ENCODE measurements at regions not wholly inside any gene's neighbourhood (a gene's known extent, or its start where the extent isn't known, plus 50 kb on each side); places are given as distances from the start of the nearest gene placed in this dataset.

DNA sequence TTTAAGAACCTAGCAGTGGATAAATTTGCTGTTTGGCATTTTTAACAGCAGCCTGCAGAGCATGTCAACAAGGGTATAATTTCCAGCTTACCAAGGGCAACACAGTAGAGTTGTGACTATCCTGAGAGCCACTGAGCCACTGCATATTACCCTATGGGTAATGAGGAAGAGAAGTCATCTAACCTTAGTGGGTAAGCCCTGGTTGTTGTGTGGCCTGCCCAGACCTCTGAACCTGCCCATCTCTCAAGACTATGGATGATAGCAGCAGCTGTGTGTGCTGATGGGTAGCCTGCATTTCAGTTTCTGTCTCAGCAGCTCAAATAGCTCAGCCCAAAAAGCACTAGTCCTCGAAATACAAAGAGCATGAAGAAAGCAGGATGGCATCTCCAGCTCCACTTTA lies 56.1 kb upstream of the PIP5K1B start:
- no peak for DNase-seq

DNA sequence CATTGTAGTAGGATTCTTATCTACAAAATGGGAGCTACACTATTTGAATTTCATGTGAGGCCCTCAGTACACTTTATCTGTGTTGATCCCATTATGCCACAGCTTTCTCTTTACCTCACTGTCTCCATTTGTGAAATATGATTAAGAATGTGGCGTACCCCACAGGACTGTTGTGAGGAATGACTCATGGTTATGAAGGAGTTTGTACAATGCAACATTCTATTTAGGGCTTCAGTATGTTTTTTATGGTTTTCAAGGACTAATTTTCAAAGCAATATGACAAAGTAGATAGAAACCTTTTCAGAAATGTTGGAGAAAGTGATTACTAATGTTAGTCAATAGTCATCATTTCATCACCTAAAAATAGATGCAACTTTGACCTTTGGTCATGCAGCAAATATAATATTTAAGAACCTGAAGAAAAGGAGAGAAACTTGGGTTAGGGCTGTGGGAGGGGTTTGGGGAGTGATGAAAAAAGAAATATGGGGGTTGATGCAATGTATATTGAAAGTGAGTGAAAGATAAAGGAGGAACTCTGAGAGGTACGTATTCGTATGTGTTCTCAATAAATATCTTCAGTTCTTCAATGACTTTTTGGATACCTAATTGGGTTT lies 53.7 kb upstream of the PIP5K1B start:
- WGBS, 2 experiments (ENCODE audit: low coverage in 1 of 2, low lambda C conversion rate in 2 of 2, missing lambda C conversion rate in 2 of 2): 18 to 26% methylated on average over 3 of the region's 3 CpGs
- Histone ChIP-seq H3K9me2 (ENCODE audit: insufficient read depth) (no peaks in the 10 kb centered on the region), H2AFZ (no peak overlapping the region), H3K9ac (no peak overlapping the region), H3K9me3 (ENCODE audit: low read depth) (no peaks in the 10 kb centered on the region), H3K4me2 (ENCODE audit: unreplicated experiment) (no peak overlapping the region), H3K27me3 (replicated peaks; ENCODE audit: insufficient read depth) (no peaks in the 10 kb centered on the region), H4K20me1 (ENCODE audit: insufficient read depth) (no peaks in the 10 kb centered on the region), H3K36me3 (ENCODE audit: low read depth) (no peaks in the 10 kb centered on the region), H3K79me2 (ENCODE audit: insufficient read depth) (no peaks in the 10 kb centered on the region), H3K4me3 (no peak overlapping the region), H3K4me1 (ENCODE audit: insufficient read depth) (no peaks in the 10 kb centered on the region), H3F3A (ENCODE audit: insufficient read depth) (no peaks in the 10 kb centered on the region), H3K27ac (no peak overlapping the region)
- TF ChIP-seq EZH2phosphoT487 (IDR thresholded peaks at IDR 0.05; ENCODE audit: insufficient read depth, low read depth): no peak
- in situ Hi-C loops (cut with MboI): loop anchor here (10.0 kb wide), 1 partner anchor 173 kb away; no protein-coding TSS in a partner anchor
- no peak for DNase-seq

More for the DNA sequence above, 56.1 kb upstream of the PIP5K1B start:
- H3F3A ChIP-seq (ENCODE audit: insufficient read depth): no peaks in the 10 kb centered on the region
- no peak for TF ChIP-seq EZH2phosphoT487 (IDR thresholded peaks at IDR 0.05; ENCODE audit: insufficient read depth, low read depth)
- no peak for TF ChIP-seq EZH2 (IDR thresholded peaks at IDR 0.05; ENCODE audit: insufficient read depth, poor library complexity, severe bottlenecking)
- no peak overlapping the region for H3K4me2 ChIP-seq (ENCODE audit: unreplicated experiment)
- H3K9ac ChIP-seq: no peak overlapping the region
- no peak overlapping the region for H3K4me3 ChIP-seq
- H3K79me2 ChIP-seq (ENCODE audit: insufficient read depth): no peaks in the 10 kb centered on the region
- H3K27me3 ChIP-seq (replicated peaks; ENCODE audit: insufficient read depth): no peaks in the 10 kb centered on the region
- no peaks in the 10 kb centered on the region for H3K9me2 ChIP-seq (ENCODE audit: insufficient read depth)
- WGBS, 2 experiments (ENCODE audit: low coverage in 1 of 2, low lambda C conversion rate in 2 of 2, missing lambda C conversion rate in 2 of 2): 0% methylated on average over 1 of the region's 1 CpG
- H4K20me1 ChIP-seq (ENCODE audit: insufficient read depth): no peaks in the 10 kb centered on the region
- no peaks in the 10 kb centered on the region for H3K36me3 ChIP-seq (ENCODE audit: low read depth)
- no peak overlapping the region for H3K27ac ChIP-seq
- no peaks in the 10 kb centered on the region for H3K9me3 ChIP-seq (ENCODE audit: low read depth)
- no peak overlapping the region for H2AFZ ChIP-seq
- no peaks in the 10 kb centered on the region for H3K4me1 ChIP-seq (ENCODE audit: insufficient read depth)
- in situ Hi-C loops (cut with MboI): no loop called here

DNA sequence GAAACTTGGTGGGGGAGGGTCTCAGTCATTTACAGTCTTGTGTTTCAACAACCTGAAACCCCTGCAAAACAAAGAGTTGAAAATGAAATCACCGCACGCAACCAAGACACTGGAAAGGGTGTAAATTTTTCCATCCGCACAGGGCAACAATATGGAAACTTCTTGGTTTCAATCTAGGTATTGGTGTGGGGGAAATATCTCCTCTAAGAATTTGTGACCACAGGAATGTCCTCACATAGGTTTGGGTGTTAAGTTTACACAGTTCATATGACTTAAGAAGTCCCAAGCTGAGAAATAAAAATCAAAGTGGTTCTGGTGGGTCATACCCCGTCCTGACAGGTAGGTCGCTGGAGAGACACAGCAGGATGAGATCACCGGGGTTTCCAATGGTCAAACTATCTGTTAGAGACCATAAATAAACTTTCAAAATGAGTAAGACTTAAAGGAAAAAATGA lies 51.9 kb upstream of the PIP5K1B start:
- H3K27me3 ChIP-seq (replicated peaks; ENCODE audit: insufficient read depth): no peaks in the 10 kb centered on the region
- H3K4me1 ChIP-seq (ENCODE audit: insufficient read depth): no peaks in the 10 kb centered on the region
- H3K27ac ChIP-seq: no peak overlapping the region
- no peak overlapping the region for H3K4me3 ChIP-seq
- H3F3A ChIP-seq (ENCODE audit: insufficient read depth): no peaks in the 10 kb centered on the region
- no peak for TF ChIP-seq EZH2 (IDR thresholded peaks at IDR 0.05; ENCODE audit: insufficient read depth, poor library complexity, severe bottlenecking)
- no peak for TF ChIP-seq EZH2phosphoT487 (IDR thresholded peaks at IDR 0.05; ENCODE audit: insufficient read depth, low read depth)
- no peaks in the 10 kb centered on the region for H3K9me3 ChIP-seq (ENCODE audit: low read depth)
- no peak overlapping the region for H3K9ac ChIP-seq
- no peak for DNase-seq
- no peak overlapping the region for H2AFZ ChIP-seq
- no peaks in the 10 kb centered on the region for H3K36me3 ChIP-seq (ENCODE audit: low read depth)
- in situ Hi-C loops (cut with MboI): loop anchor here (10.0 kb wide), 1 partner anchor 172 kb away; no protein-coding TSS in a partner anchor
- H4K20me1 ChIP-seq (ENCODE audit: insufficient read depth): no peaks in the 10 kb centered on the region
- no peak overlapping the region for H3K4me2 ChIP-seq (ENCODE audit: unreplicated experiment)
- WGBS, 2 experiments (ENCODE audit: low coverage in 1 of 2, low lambda C conversion rate in 2 of 2, missing lambda C conversion rate in 2 of 2): 38 to 40% methylated on average over 6 of the region's 6 CpGs
- no peaks in the 10 kb centered on the region for H3K79me2 ChIP-seq (ENCODE audit: insufficient read depth)
- H3K9me2 ChIP-seq (ENCODE audit: insufficient read depth): no peaks in the 10 kb centered on the region

GRCh38 chr9:68654075-68654474 lies 51.0 kb upstream of the PIP5K1B start:
- no peak for TF ChIP-seq EZH2phosphoT487 (IDR thresholded peaks at IDR 0.05; ENCODE audit: insufficient read depth, low read depth)
- TF ChIP-seq EZH2 (IDR thresholded peaks at IDR 0.05; ENCODE audit: insufficient read depth, poor library complexity, severe bottlenecking): no peak
- in situ Hi-C loops (cut with MboI): loop anchor here (10.0 kb wide), 1 partner anchor 171 kb away; no protein-coding TSS in a partner anchor

More at GRCh38 chr9:68654075-68654474, 51.0 kb upstream of the PIP5K1B start:
- Histone ChIP-seq H2AFZ (no peak overlapping the region), H3K4me3 (no peak overlapping the region), H3K9me3 (ENCODE audit: low read depth) (no peaks in the 10 kb centered on the region), H4K20me1 (ENCODE audit: insufficient read depth) (no peaks in the 10 kb centered on the region), H3K9me2 (ENCODE audit: insufficient read depth) (no peaks in the 10 kb centered on the region), H3K9ac (no peak overlapping the region), H3K79me2 (ENCODE audit: insufficient read depth) (no peaks in the 10 kb centered on the region), H3K4me1 (ENCODE audit: insufficient read depth) (no peaks in the 10 kb centered on the region), H3K27ac (no peak overlapping the region), H3K27me3 (replicated peaks; ENCODE audit: insufficient read depth) (no peaks in the 10 kb centered on the region), H3F3A (ENCODE audit: insufficient read depth) (no peaks in the 10 kb centered on the region), H3K4me2 (ENCODE audit: unreplicated experiment) (no peak overlapping the region), H3K36me3 (ENCODE audit: low read depth) (no peaks in the 10 kb centered on the region)
- 32 to 38% methylated on average over 5 of the region's 5 CpGs for WGBS, 2 experiments (ENCODE audit: low coverage in 1 of 2, low lambda C conversion rate in 2 of 2, missing lambda C conversion rate in 2 of 2)
- no peak for DNase-seq
